SJCRH30 (cell line): ENCODE measurements at regions not wholly inside any gene's neighbourhood (a gene's known extent, or its start where the extent isn't known, plus 50 kb on each side); places are given as distances from the start of the nearest gene placed in this dataset.

Source experiments
- DNase-seq, 2 experiments: peaks; one replicate each; pipeline ENCODE4 v3.0.0-alpha.2; 2015 to 2020
- H3K27ac ChIP-seq: fragments of 250-450 bp; sonication (Bioruptor Pico); 2 replicates; pipeline ENCODE4 v1.5.1; 2020; ENCODE audit warnings: mild to moderate bottlenecking, moderate library complexity
- H3K27me3 ChIP-seq: fragments of 250-450 bp; sonication (Bioruptor Pico); 2 replicates; pipeline ENCODE4 v1.5.1; 2020; ENCODE audit warnings: mild to moderate bottlenecking, moderate library complexity
- H3K36me3 ChIP-seq: fragments of 250-450 bp; sonication (Bioruptor Pico); 2 replicates; pipeline ENCODE4 v1.5.1; 2020; ENCODE audit warnings: mild to moderate bottlenecking, moderate library complexity
- H3K4me1 ChIP-seq: fragments of 250-450 bp; sonication (Bioruptor Pico); 2 replicates; pipeline ENCODE4 v1.5.1; 2020; ENCODE audit warnings: mild to moderate bottlenecking, moderate library complexity
- H3K4me3 ChIP-seq: fragments of 250-450 bp; sonication (Bioruptor Pico); 2 replicates; pipeline ENCODE4 v1.5.1; 2020; ENCODE audit warnings: mild to moderate bottlenecking, moderate library complexity
- H3K9me3 ChIP-seq: fragments of 250-450 bp; sonication (Bioruptor Pico); replicated peaks from 2 replicates; pipeline ENCODE4 v1.5.1; 2020; ENCODE audit warnings: mild to moderate bottlenecking, moderate library complexity

GRCh38 chr1:55854911-55855310 is 639.7 kb upstream of the USP24 start:
- H3K27me3 ChIP-seq: 0 out of 2 replicates have a peak, but pooled peaks cover 8% of the 10 kb centered on the region
- no peaks in the 10 kb centered on the region for H3K9me3 ChIP-seq
- H3K27ac ChIP-seq: no peak overlapping the region
- no peak for DNase-seq
- no peaks in the 10 kb centered on the region for H3K4me1 ChIP-seq
- no peaks in the 10 kb centered on the region for H3K36me3 ChIP-seq
- no peak overlapping the region for H3K4me3 ChIP-seq

GRCh38 chr1:55848906-55849305 is 633.7 kb upstream of the USP24 start:
- Histone ChIP-seq H3K4me3 (no peak overlapping the region), H3K36me3 (no peaks in the 10 kb centered on the region), H3K9me3 (no peaks in the 10 kb centered on the region), H3K27ac (no peak overlapping the region), H3K4me1 (no peaks in the 10 kb centered on the region), H3K27me3 (0 out of 2 replicates have a peak, but pooled peaks cover 5% of the 10 kb centered on the region)
- DNase-seq: peak; percentile 6 to 12

- 0 out of 2 replicates have a peak, but pooled peaks cover 6% of the 10 kb centered on the region for H3K27me3 ChIP-seq
- H3K4me1 ChIP-seq: no peaks in the 10 kb centered on the region
- H3K9me3 ChIP-seq: no peaks in the 10 kb centered on the region
- DNase-seq: no peak
- H3K36me3 ChIP-seq: no peaks in the 10 kb centered on the region
- H3K4me3 ChIP-seq: no peak overlapping the region
- H3K27ac ChIP-seq: no peak overlapping the region
Observed at GRCh38 chr1:55846051-55846450, 630.9 kb upstream of the USP24 start.

GRCh38 chr1:55844322-55844721 is 629.2 kb upstream of the USP24 start:
- H3K4me1 ChIP-seq: no peaks in the 10 kb centered on the region
- H3K9me3 ChIP-seq: no peaks in the 10 kb centered on the region
- H3K36me3 ChIP-seq: no peaks in the 10 kb centered on the region
- no peak overlapping the region for H3K4me3 ChIP-seq
- H3K27ac ChIP-seq: no peak overlapping the region
- DNase-seq: no peak
- 0 out of 2 replicates have a peak, but pooled peaks cover 6% of the 10 kb centered on the region for H3K27me3 ChIP-seq

GRCh38 chr1:55839626-55840025 is 624.5 kb upstream of the USP24 start:
- DNase-seq: no peak
- H3K27ac ChIP-seq: no peak overlapping the region
- H3K27me3 ChIP-seq: 0 out of 2 replicates have a peak, but pooled peaks cover 6% of the 10 kb centered on the region
- no peak overlapping the region for H3K4me3 ChIP-seq
- H3K36me3 ChIP-seq: no peaks in the 10 kb centered on the region
- no peaks in the 10 kb centered on the region for H3K4me1 ChIP-seq
- H3K9me3 ChIP-seq: no peaks in the 10 kb centered on the region

- Histone ChIP-seq H3K36me3 (no peaks in the 10 kb centered on the region), H3K4me3 (no peak overlapping the region), H3K4me1 (no peaks in the 10 kb centered on the region), H3K27me3 (0 out of 2 replicates have a peak, but pooled peaks cover 6% of the 10 kb centered on the region), H3K9me3 (no peaks in the 10 kb centered on the region), H3K27ac (no peak overlapping the region)
- DNase-seq: no peak
Observed at GRCh38 chr1:55839221-55839620, 624.1 kb upstream of the USP24 start.

GRCh38 chr1:55836086-55836485 is 620.9 kb upstream of the USP24 start:
- Histone ChIP-seq H3K4me3 (no peak overlapping the region), H3K27me3 (no peaks in the 10 kb centered on the region), H3K9me3 (no peaks in the 10 kb centered on the region), H3K27ac (no peak overlapping the region), H3K36me3 (no peaks in the 10 kb centered on the region), H3K4me1 (no peaks in the 10 kb centered on the region)
- DNase-seq: no peak

GRCh38 chr1:55833529-55834091 is 618.4 kb upstream of the USP24 start:
- Histone ChIP-seq H3K9me3 (no peaks in the 10 kb centered on the region), H3K27me3 (no peaks in the 10 kb centered on the region), H3K4me1 (no peaks in the 10 kb centered on the region), H3K27ac (no peak overlapping the region), H3K36me3 (no peaks in the 10 kb centered on the region), H3K4me3 (no peak overlapping the region)
- DNase-seq: no peak

- no peak for DNase-seq
- H3K4me1 ChIP-seq: no peaks in the 10 kb centered on the region
- H3K4me3 ChIP-seq: no peak overlapping the region
- H3K36me3 ChIP-seq: no peaks in the 10 kb centered on the region
- no peaks in the 10 kb centered on the region for H3K9me3 ChIP-seq
- no peak overlapping the region for H3K27ac ChIP-seq
- no peaks in the 10 kb centered on the region for H3K27me3 ChIP-seq
Observed at GRCh38 chr1:55831759-55832158, 616.6 kb upstream of the USP24 start.

- no peak for DNase-seq
- Histone ChIP-seq H3K9me3 (no peaks in the 10 kb centered on the region; the same call in 1 of the 2 replicates), H3K4me3 (no peak overlapping the region), H3K4me1 (no peaks in the 10 kb centered on the region), H3K27me3 (no peaks in the 10 kb centered on the region; the same call in 1 of the 2 replicates), H3K36me3 (no peaks in the 10 kb centered on the region), H3K27ac (no peak overlapping the region)
Observed at GRCh38 chr1:55828044-55828443, 612.9 kb upstream of the USP24 start.

GRCh38 chr1:55827350-55827749 is 612.2 kb upstream of the USP24 start:
- peak in 1 of 2 experiments; percentile 8 for DNase-seq
- no peak overlapping the region for H3K4me3 ChIP-seq
- no peaks in the 10 kb centered on the region for H3K4me1 ChIP-seq
- H3K27me3 ChIP-seq: no peaks in the 10 kb centered on the region; the same call in 1 of the 2 replicates
- no peak overlapping the region for H3K27ac ChIP-seq
- H3K9me3 ChIP-seq: no peaks in the 10 kb centered on the region; the same call in 1 of the 2 replicates
- H3K36me3 ChIP-seq: no peaks in the 10 kb centered on the region

GRCh38 chr1:55826381-55827080 is 611.4 kb upstream of the USP24 start:
- no peaks in the 10 kb centered on the region; the same call in 1 of the 2 replicates for H3K27me3 ChIP-seq
- no peaks in the 10 kb centered on the region for H3K36me3 ChIP-seq
- H3K27ac ChIP-seq: no peak overlapping the region
- H3K4me1 ChIP-seq: no peaks in the 10 kb centered on the region
- no peak for DNase-seq
- no peaks in the 10 kb centered on the region; the same call in 1 of the 2 replicates for H3K9me3 ChIP-seq
- H3K4me3 ChIP-seq: no peak overlapping the region

- Histone ChIP-seq H3K4me3 (no peak overlapping the region), H3K27ac (no peak overlapping the region), H3K27me3 (no peaks in the 10 kb centered on the region; the same call in 1 of the 2 replicates), H3K9me3 (no peaks in the 10 kb centered on the region; the same call in 1 of the 2 replicates), H3K36me3 (no peaks in the 10 kb centered on the region), H3K4me1 (no peaks in the 10 kb centered on the region)
- no peak for DNase-seq
Observed at GRCh38 chr1:55825461-55825860, 610.3 kb upstream of the USP24 start.

- Histone ChIP-seq H3K4me3 (no peak overlapping the region), H3K4me1 (no peaks in the 10 kb centered on the region), H3K9me3 (no peaks in the 10 kb centered on the region; the same call in 1 of the 2 replicates), H3K27ac (no peak overlapping the region), H3K36me3 (no peaks in the 10 kb centered on the region), H3K27me3 (no peaks in the 10 kb centered on the region; the same call in 1 of the 2 replicates)
- DNase-seq: no peak
Observed at GRCh38 chr1:55824251-55824640, 609.1 kb upstream of the USP24 start.

GRCh38 chr1:55823541-55824250 is 608.5 kb upstream of the USP24 start:
- H3K9me3 ChIP-seq: no peaks in the 10 kb centered on the region; the same call in 1 of the 2 replicates
- no peak overlapping the region for H3K4me3 ChIP-seq
- no peaks in the 10 kb centered on the region for H3K36me3 ChIP-seq
- no peak overlapping the region for H3K27ac ChIP-seq
- DNase-seq: no peak
- H3K4me1 ChIP-seq: no peaks in the 10 kb centered on the region
- no peaks in the 10 kb centered on the region; the same call in 1 of the 2 replicates for H3K27me3 ChIP-seq
